Type B pancreatic cell (in vitro differentiated cells): ENCODE measurements at regions not wholly inside any gene's neighbourhood (a gene's known extent, or its start where the extent isn't known, plus 50 kb on each side); places are given as distances from the start of the nearest gene placed in this dataset.

Source experiments
- DNase-seq: peaks from one replicate; pipeline ENCODE4 v3.0.0; 2021; ENCODE audit warnings: mixed read lengths; ENCODE audit not compliant: unreplicated experiment; ENCODE audit errors: extremely low spot score
- H3K27ac Mint-ChIP-seq: 2 replicates; pipeline ENCODE4 v1.8.0; 2021; ENCODE audit warnings: mild to moderate bottlenecking, mixed read lengths
- H3K27me3 Mint-ChIP-seq: 2 replicates; pipeline ENCODE4 v1.8.0; 2021; ENCODE audit warnings: mixed read lengths
- H3K36me3 Mint-ChIP-seq: 2 replicates; pipeline ENCODE4 v1.8.0; 2021; ENCODE audit warnings: mixed read lengths
- H3K4me1 Mint-ChIP-seq: one replicate; pipeline ENCODE4 v1.8.0; 2021; ENCODE audit warnings: mixed read lengths; ENCODE audit not compliant: unreplicated experiment
- H3K4me3 Mint-ChIP-seq: 2 replicates; pipeline ENCODE4 v1.8.0; 2021; ENCODE audit warnings: mild to moderate bottlenecking, mixed read lengths
- H3K9me3 Mint-ChIP-seq: 2 replicates; pipeline ENCODE4 v1.8.0; 2021; ENCODE audit warnings: mixed read lengths
- TF ChIP-seq, protein P1 (sequence below): fragments of 200-600 bp; sonication (generic); conservative IDR thresholded peaks from 2 replicates; pipeline ENCODE4 v1.5.0; 2021; ENCODE audit warnings: antibody characterized with exemption, mild to moderate bottlenecking

- H3K4me1 Mint-ChIP-seq, result peaks cover 46% of the 10 kb centered on the region
- peaks cover 13% of the 10 kb centered on the region for H3K27me3 Mint-ChIP-seq
- peaks cover 8% of the 10 kb centered on the region for H3K36me3 Mint-ChIP-seq
- peak overlapping the region; percentile 31 for H3K27ac Mint-ChIP-seq
- no peak for DNase-seq
- H3K9me3 Mint-ChIP-seq, result no peaks in the 10 kb centered on the region
- H3K4me3 Mint-ChIP-seq, result no peak overlapping the region
- TF ChIP-seq, protein P1, sequence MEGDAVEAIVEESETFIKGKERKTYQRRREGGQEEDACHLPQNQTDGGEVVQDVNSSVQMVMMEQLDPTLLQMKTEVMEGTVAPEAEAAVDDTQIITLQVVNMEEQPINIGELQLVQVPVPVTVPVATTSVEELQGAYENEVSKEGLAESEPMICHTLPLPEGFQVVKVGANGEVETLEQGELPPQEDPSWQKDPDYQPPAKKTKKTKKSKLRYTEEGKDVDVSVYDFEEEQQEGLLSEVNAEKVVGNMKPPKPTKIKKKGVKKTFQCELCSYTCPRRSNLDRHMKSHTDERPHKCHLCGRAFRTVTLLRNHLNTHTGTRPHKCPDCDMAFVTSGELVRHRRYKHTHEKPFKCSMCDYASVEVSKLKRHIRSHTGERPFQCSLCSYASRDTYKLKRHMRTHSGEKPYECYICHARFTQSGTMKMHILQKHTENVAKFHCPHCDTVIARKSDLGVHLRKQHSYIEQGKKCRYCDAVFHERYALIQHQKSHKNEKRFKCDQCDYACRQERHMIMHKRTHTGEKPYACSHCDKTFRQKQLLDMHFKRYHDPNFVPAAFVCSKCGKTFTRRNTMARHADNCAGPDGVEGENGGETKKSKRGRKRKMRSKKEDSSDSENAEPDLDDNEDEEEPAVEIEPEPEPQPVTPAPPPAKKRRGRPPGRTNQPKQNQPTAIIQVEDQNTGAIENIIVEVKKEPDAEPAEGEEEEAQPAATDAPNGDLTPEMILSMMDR, result no peak
Measured at GRCh38 chr17:72363089-72363610, 242.3 kb downstream of the SOX9 start.

- Mint-ChIP-seq H3K27ac (no peak overlapping the region), H3K9me3 (no peaks in the 10 kb centered on the region), H3K27me3 (peaks cover 4% of the 10 kb centered on the region), H3K4me3 (no peak overlapping the region), H3K4me1 (peaks cover 31% of the 10 kb centered on the region), H3K36me3 (peaks cover 5% of the 10 kb centered on the region)
- no peak for DNase-seq
- TF ChIP-seq, protein P1, result no peak
Measured at GRCh38 chr17:72365857-72366414, 245.1 kb downstream of the SOX9 start.

DNA sequence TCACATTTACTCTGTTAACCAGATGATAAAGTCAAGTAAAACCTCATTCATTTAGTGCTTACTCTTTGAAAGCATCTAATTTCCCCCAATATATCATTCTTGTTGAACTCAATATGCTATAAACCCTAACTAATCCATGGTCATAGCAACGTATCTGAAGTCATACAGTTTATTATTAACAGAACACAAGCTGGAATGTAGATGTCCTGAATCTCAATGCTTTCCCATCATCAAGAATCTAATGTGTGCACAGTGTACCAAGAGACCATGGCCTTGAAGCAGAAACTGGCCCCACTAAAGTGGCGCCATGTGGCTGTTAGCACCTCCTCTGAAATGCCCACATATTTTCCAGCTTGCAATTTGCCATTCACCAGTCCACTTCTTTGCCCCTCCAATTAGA, 245.8 kb downstream of the SOX9 start:
- Mint-ChIP-seq H3K36me3 (peaks cover 5% of the 10 kb centered on the region), H3K4me3 (no peak overlapping the region), H3K9me3 (no peaks in the 10 kb centered on the region), H3K4me1 (peaks cover 35% of the 10 kb centered on the region), H3K27me3 (peaks cover 4% of the 10 kb centered on the region), H3K27ac (no peak overlapping the region)
- TF ChIP-seq, protein P1, result no peak
- DNase-seq, result no peak

DNA sequence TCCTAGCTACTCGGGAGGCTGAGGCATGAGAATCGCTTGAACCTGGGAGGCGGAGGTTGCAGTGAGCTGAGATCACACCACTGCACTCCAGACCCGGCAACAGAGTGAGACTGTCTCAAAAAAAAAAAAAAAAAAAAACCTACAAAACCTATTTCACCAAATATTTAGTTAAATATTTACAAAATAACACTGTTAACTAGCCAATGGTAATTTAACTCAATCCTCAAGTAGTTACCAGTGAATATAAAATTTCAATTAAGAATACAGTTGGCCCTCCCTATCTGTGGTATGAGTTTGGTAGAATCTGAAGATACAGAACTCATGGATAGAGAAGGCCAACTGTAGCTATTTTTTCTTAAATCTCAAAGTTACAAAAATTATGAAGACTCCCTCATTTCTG, 247.4 kb downstream of the SOX9 start:
- TF ChIP-seq, protein P1, result no peak
- Mint-ChIP-seq H3K27ac (no peak overlapping the region), H3K27me3 (peaks cover 2% of the 10 kb centered on the region), H3K36me3 (no peaks in the 10 kb centered on the region), H3K9me3 (no peaks in the 10 kb centered on the region), H3K4me1 (peaks cover 24% of the 10 kb centered on the region), H3K4me3 (no peak overlapping the region)
- no peak for DNase-seq

DNA sequence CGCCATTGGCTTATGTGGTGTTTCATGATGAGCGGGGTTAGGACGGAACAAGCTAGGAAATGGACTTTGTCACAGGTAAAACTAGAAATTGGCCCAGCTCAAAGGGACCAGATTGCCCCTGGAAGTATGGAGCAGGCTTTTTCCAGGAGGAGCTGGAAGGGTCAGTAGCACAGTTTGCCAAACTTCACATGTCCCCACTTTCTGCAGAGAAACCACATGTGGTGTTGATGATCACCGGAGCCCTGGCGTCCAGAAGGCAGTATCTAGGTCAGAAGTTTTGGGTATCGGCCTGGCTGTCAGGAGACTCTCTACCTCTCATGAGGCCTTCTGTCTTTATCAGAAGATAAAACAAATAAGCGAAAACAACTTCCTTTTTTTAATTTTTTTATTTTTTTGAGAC, 248.5 kb downstream of the SOX9 start:
- Mint-ChIP-seq H3K4me1 (peaks cover 17% of the 10 kb centered on the region), H3K27me3 (peaks cover 2% of the 10 kb centered on the region), H3K27ac (no peak overlapping the region), H3K9me3 (no peaks in the 10 kb centered on the region), H3K36me3 (no peaks in the 10 kb centered on the region), H3K4me3 (no peak overlapping the region)
- DNase-seq, result no peak
- TF ChIP-seq, protein P1, result no peak
